Heart right ventricle (tissue), 16 donors: ENCODE measurements at regions not wholly inside any gene's neighbourhood (a gene's known extent, or its start where the extent isn't known, plus 50 kb on each side); places are given as distances from the start of the nearest gene placed in this dataset.

Experiments used
- ATAC-seq, 8 donors: fragments of 200-7000 bp; cut with Tn5 transposase; one replicate each; pipeline ENCODE4 v1.9.1; 2020; ENCODE audit warnings: mild to moderate bottlenecking in 8 of 8, moderate library complexity in 8 of 8, moderate number of reproducible peaks in 1 of 8
- DNase-seq, 2 donors: peaks; one replicate each; pipeline ENCODE4 v3.0.0-alpha.2; 2020
- H3K27ac ChIP-seq, 10 donors: fragments of 200-600 bp; sonication (generic) in 2 of 10; one replicate each; pipeline versions ENCODE4 v1.5.0 to v1.8.0; 2020 to 2022; ENCODE audit warnings: mild to moderate bottlenecking in 3 of 10
- H3K27me3 ChIP-seq, 7 donors: fragments of 200-600 bp; one replicate each; pipeline ENCODE4 v1.8.0; 2021 to 2022; ENCODE audit warnings: mild to moderate bottlenecking in 2 of 7
- H3K36me3 ChIP-seq, 9 donors: fragments of 200-600 bp; sonication (generic) in 1 of 9; one replicate each; pipeline versions ENCODE4 v1.5.0 to v1.8.0; 2020 to 2022; ENCODE audit warnings: mild to moderate bottlenecking in 2 of 9
- H3K4me1 ChIP-seq, 9 donors: fragments of 200-600 bp; sonication (generic) in 1 of 9; one replicate each; pipeline versions ENCODE4 v1.5.0 to v1.8.0; 2020 to 2022; ENCODE audit warnings: mild to moderate bottlenecking in 4 of 9
- H3K4me3 ChIP-seq, 10 donors: fragments of 200-600 bp; sonication (generic) in 2 of 10; one replicate each; pipeline versions ENCODE4 v1.5.0 to v1.8.0; 2020 to 2022; ENCODE audit warnings: mild to moderate bottlenecking in 7 of 10, moderate library complexity in 2 of 10
- H3K9me3 ChIP-seq, 11 donors: fragments of 200-600 bp in 10 of 11; sonication (generic) in 2 of 11; one replicate each; pipeline versions ENCODE4 v1.5.0 to v1.8.0; 2013 to 2022; ENCODE audit warnings: mild to moderate bottlenecking in 2 of 11, control low read depth in 1 of 11, moderate library complexity in 1 of 11
- WGBS, 2 donors: extraction: QIAGEN DNeasy Blood & Tissue Kit; methylation state at CpG; one replicate each; pipeline ENCODE4 v1.1.7; 2013; ENCODE audit warnings: inconsistent platforms in 1 of 2; 5-methylcytosine and 5-hydroxymethylcytosine counted together
- intact Hi-C, 10 donors: fragments of 100-400 bp; cut with DNase I; formaldehyde crosslinking; loops; one replicate each; pipeline versions ENCODE4 v1.11.1 to v1.14.2; 2022
- TF ChIP-seq, protein P1 (sequence below), 9 donors: fragments of 200-600 bp; sonication (generic) in 2 of 9; IDR thresholded peaks; one replicate each; pipeline versions ENCODE4 v1.5.0 to v1.8.0; 2021 to 2022; ENCODE audit warnings: antibody characterized with exemption in 9 of 9, mild to moderate bottlenecking in 5 of 9, moderate library complexity in 1 of 9
- donor health status: Arrhythmogenic right ventricular cardiomyopathy.
- donor health status: ischemic (EF 13 %, LVEDD 7.1; RV severe dilation, severe dysfunction).
- donor health status: healthy with polysubstance abuse.
- donor health status: DM: no; HTN: yes; CAD: no.
- donor health status: DM: no; HTN: no; CAD: no.
- donor health status: ischemic (EF 25% LVEDD 6.9; RV normal size, moderate dysfunction).
- donor health status: ischemic (EF 25% LVEDD 5.7; RV mildly dilated, moderate dysfunction).
- donor health status: healthy.
- donor health status: DM: yes; HTN: yes; CAD: no.
- donor health status: Ischemic cardiomyopathy.
- donor health status: ischemic (EF 35%, LVEDD 5.7; RV mildly dilated, moderate dysfunction).
- donor health status: nonischemic (EF 11% LVEDD 7.7; RV severe dilation, severe dysfunction).
- donor health status: DM: yes; HTN: yes; CAD: no.
- donor health status: PGD.
- donor health status: ischemic (EF 29% LVEDD 5.4; RV normal size, mild dysfunction).
- donor health status: nonischemic (EF 23%, LVEDD 6.1; RV moderate dilation, normal function).

DNA sequence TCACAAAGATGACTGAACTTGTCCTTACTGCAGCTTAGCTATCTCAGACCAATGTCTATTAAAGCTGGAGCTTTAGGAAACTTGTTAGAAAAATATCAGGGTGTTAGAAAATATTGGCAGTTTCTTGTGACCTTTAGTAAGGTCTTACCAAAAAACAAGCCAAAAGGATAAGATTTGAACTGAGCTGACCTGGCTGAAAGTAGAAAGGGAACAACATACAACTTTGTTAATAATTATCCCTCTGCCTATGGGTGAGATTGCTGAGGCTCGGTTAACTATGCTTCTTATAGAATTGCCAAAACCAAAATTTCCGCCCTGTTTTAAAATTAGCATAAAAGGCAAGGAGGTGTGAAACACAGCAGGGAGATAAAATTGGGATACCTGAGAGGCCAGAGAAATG lies 73.8 kb downstream of the DHRS2 start:
- DNase-seq: no peak
- H3K27ac ChIP-seq: no peak overlapping the region
- ATAC-seq: no peak
- H3K4me3 ChIP-seq: no peak overlapping the region
- intact Hi-C loops: no loop called here
- WGBS, 2 donors: 94 to 98% methylated on average over 2 of the region's 2 CpGs
- no peaks in the 10 kb centered on the region for H3K4me1 ChIP-seq
- no peaks in the 10 kb centered on the region for H3K36me3 ChIP-seq
- H3K27me3 ChIP-seq: peaks cover 0 to 5% (median 0%) of the 10 kb centered on the region in 7 donors
- peaks cover 0 to 7% (median 5%) of the 10 kb centered on the region in 11 donors for H3K9me3 ChIP-seq
- TF ChIP-seq, protein P1, sequence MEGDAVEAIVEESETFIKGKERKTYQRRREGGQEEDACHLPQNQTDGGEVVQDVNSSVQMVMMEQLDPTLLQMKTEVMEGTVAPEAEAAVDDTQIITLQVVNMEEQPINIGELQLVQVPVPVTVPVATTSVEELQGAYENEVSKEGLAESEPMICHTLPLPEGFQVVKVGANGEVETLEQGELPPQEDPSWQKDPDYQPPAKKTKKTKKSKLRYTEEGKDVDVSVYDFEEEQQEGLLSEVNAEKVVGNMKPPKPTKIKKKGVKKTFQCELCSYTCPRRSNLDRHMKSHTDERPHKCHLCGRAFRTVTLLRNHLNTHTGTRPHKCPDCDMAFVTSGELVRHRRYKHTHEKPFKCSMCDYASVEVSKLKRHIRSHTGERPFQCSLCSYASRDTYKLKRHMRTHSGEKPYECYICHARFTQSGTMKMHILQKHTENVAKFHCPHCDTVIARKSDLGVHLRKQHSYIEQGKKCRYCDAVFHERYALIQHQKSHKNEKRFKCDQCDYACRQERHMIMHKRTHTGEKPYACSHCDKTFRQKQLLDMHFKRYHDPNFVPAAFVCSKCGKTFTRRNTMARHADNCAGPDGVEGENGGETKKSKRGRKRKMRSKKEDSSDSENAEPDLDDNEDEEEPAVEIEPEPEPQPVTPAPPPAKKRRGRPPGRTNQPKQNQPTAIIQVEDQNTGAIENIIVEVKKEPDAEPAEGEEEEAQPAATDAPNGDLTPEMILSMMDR (IDR thresholded peaks at IDR 0.05): no peak

DNA sequence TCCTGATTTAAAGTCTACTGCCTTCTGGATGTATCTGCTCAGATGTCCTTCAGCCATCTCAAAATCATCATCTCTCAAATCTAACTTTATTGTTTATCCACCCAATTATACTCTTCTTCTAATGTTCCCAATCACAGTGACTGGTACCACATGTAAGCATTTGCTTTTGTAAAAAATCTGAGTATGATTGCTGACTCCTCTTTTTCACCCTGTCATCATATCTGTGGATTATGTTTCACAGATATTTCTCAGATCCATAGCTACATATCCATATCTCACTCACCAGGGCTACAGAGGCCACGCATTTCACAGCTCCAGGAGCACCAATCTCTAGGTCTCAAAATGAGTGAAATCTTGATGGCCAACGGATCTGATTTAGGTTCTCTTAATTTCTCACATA lies 76.1 kb downstream of the DHRS2 start:
- H3K4me1 ChIP-seq: no peaks in the 10 kb centered on the region
- H3K4me3 ChIP-seq: no peak overlapping the region
- TF ChIP-seq, protein P1 (IDR thresholded peaks at IDR 0.05): no peak
- H3K36me3 ChIP-seq: no peaks in the 10 kb centered on the region
- intact Hi-C loops: no loop called here
- no peak for ATAC-seq
- no peak for DNase-seq
- WGBS, 2 donors: 71 to 78% methylated on average over 2 of the region's 2 CpGs
- no peaks in the 10 kb centered on the region for H3K9me3 ChIP-seq
- H3K27me3 ChIP-seq: peaks cover 0 to 8% (median 0%) of the 10 kb centered on the region in 7 donors
- H3K27ac ChIP-seq: no peak overlapping the region

DNA sequence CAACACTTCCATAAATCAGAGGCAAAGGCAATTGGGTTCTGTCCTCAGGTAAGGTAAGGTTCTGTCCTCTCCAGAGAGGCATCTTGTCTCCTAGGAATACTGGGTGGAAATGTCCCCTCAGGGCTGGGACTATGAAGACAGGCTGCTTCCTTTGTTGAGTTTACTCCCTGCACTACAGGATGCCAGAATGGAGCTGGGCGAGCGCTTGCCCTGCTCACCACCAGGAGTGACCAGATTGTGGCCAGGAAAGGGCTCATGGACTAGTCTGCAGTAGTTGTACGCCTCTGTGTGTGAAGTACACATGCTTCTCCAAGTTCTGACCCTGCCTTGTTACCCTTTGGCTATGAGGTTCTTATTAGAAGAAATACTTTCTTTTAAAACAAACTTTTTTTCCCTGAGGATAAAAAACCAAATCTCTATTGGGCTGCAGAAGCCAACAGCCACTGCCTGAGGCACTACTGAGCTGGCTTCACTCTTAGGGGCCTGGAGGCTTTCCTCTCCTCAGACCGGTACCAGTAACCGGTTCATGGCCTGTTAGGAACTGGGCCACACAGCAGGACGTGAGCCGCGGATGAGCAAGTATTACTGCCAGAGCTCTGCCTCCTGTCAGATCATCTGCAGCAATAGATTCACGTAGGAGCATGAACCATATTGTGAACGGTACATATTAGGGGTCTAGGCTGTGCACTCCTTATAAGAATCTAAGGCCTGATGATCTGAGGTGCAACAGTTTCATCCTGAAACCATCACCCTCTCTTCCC lies 83.2 kb downstream of the DHRS2 start:
- Histone ChIP-seq H3K4me1 (no peaks in the 10 kb centered on the region), H3K27ac (no peak overlapping the region), H3K4me3 (no peak overlapping the region), H3K9me3 (no peaks in the 10 kb centered on the region), H3K36me3 (no peaks in the 10 kb centered on the region), H3K27me3 (peaks cover 0 to 5% (median 0%) of the 10 kb centered on the region in 7 donors)
- ATAC-seq: no peak
- WGBS, 2 donors: 82% methylated on average over 10 of the region's 10 CpGs
- TF ChIP-seq, protein P1 (IDR thresholded peaks at IDR 0.05): no peak
- intact Hi-C loops: no loop called here
- DNase-seq: no peak

DNA sequence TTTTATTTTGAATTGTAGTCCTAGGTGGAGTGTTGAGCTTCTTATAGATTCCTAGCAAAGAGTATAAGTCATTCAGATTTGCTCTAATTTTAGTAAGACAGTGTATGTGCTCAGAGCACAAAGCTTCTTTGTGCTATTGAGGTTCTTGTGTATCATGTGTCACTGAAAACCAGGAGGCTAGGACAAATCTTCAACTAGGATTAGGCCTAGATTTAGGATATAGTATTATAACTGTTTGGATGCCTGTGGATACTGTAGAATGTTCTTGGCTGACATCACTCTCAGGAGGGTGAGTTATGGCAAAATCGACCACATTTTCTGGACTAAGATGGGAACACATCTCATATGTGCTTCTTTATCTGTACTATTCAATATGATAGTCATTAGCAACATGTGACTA lies 86.5 kb downstream of the DHRS2 start:
- 38 to 39% methylated on average over 1 of the region's 1 CpG for WGBS, 2 donors
- H3K4me3 ChIP-seq: no peak overlapping the region
- ATAC-seq (no peak), DNase-seq (no peak)
- H3K27ac ChIP-seq: no peak overlapping the region
- no peaks in the 10 kb centered on the region for H3K36me3 ChIP-seq
- H3K4me1 ChIP-seq: no peaks in the 10 kb centered on the region
- H3K9me3 ChIP-seq: no peaks in the 10 kb centered on the region
- no peaks in the 10 kb centered on the region for H3K27me3 ChIP-seq
- intact Hi-C loops: loop anchor here in 1 of 10 donors (10.0 kb wide), 1 partner anchor 212 kb away; no protein-coding TSS in a partner anchor
- TF ChIP-seq, protein P1 (IDR thresholded peaks at IDR 0.05): no peak
